Adipocyte (in vitro differentiated cells): ENCODE measurements at regions not wholly inside any gene's neighbourhood (a gene's known extent, or its start where the extent isn't known, plus 50 kb on each side); places are given as distances from the start of the nearest gene placed in this dataset.

Experiments
- DNase-seq: peaks from one replicate; pipeline ENCODE4 v3.0.0-alpha.2; 2015; ENCODE audit warnings: low read depth
- H3K27me3 ChIP-seq: replicated peaks from 2 replicates; pipeline ENCODE4 v1.7.0; 2013; ENCODE audit warnings: mild to moderate bottlenecking, low read length, moderate library complexity; ENCODE audit not compliant: control insufficient read depth, insufficient read depth
- H3K36me3 ChIP-seq: 2 replicates; pipeline ENCODE4 v1.7.0; 2013; ENCODE audit warnings: low read length, mild to moderate bottlenecking, moderate library complexity; ENCODE audit not compliant: control insufficient read depth, insufficient read depth, severe bottlenecking
- H3K4me1 ChIP-seq: 2 replicates; pipeline ENCODE4 v1.7.0; 2013; ENCODE audit warnings: mild to moderate bottlenecking, low read length, moderate library complexity; ENCODE audit not compliant: control insufficient read depth, insufficient read depth
- H3K4me3 ChIP-seq: 2 replicates; pipeline ENCODE4 v1.7.0; 2013; ENCODE audit warnings: mild to moderate bottlenecking, low read length, moderate library complexity
- H3K9ac ChIP-seq: 2 replicates; pipeline ENCODE4 v1.7.0; 2013; ENCODE audit warnings: mild to moderate bottlenecking, low read length, moderate library complexity
- H3K9me3 ChIP-seq: 2 replicates; pipeline ENCODE4 v1.7.0; 2013; ENCODE audit warnings: mild to moderate bottlenecking, low read length, moderate library complexity; ENCODE audit not compliant: control insufficient read depth

- DNase-seq: no peak
- Histone ChIP-seq H3K27me3 (no peaks in the 10 kb centered on the region), H3K4me3 (no peak overlapping the region), H3K9me3 (peaks cover 5% of the 10 kb centered on the region), H3K4me1 (no peaks in the 10 kb centered on the region), H3K9ac (no peak overlapping the region), H3K36me3 (no peaks in the 10 kb centered on the region)
These were observed 144.8 kb upstream of the ZNF804B start for GRCh38 chr7:88614736-88615135.

DNA sequence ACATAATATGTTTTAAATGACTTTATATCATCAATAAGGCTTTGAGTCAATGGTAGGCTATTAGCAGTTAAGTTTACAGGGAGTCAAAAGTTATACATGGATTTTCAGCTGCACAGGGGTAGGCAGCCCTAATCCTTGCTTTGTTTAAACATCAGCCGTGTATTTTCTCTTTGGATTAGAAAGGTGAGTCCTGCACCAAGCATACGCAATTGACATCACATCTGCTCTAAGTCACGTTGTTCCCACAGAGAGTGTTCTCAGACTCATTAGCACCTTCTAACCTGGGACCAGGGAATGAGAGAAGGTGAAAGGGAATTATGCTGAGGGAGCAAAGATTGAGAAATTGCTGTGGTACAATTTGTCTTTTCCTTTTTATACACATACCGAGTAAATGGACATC lies 148.6 kb upstream of the ZNF804B start:
- Histone ChIP-seq H3K9me3 (peaks cover 4% of the 10 kb centered on the region), H3K27me3 (no peaks in the 10 kb centered on the region), H3K4me1 (no peaks in the 10 kb centered on the region), H3K36me3 (no peaks in the 10 kb centered on the region), H3K4me3 (no peak overlapping the region), H3K9ac (no peak overlapping the region)
- no peak for DNase-seq

GRCh38 chr7:88600695-88601094 lies 158.8 kb upstream of the ZNF804B start:
- H3K27me3 ChIP-seq: no peaks in the 10 kb centered on the region
- no peak overlapping the region for H3K9ac ChIP-seq
- no peak for DNase-seq
- H3K4me1 ChIP-seq: no peaks in the 10 kb centered on the region
- H3K9me3 ChIP-seq: no peaks in the 10 kb centered on the region
- H3K36me3 ChIP-seq: no peaks in the 10 kb centered on the region
- H3K4me3 ChIP-seq: no peak overlapping the region

DNA sequence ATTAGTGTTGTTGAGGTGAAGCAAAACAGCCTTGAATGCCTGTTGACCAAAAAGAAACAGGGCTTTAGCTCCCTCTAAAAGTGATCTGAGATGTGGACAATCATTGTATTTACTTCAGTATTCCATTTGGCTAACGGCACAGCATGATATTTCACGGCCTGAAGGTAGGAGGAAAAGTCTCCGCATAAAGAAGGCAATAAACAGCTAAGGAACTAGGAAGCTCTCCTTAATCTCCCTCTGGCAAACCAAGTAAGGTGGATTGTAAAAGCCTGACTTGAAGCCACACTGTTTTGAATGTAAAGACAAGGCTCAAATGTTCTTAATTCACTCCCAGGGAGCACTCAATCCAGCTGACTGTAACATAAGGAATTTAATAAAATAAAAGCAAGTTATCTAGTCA lies 160.0 kb upstream of the ZNF804B start:
- Histone ChIP-seq H3K9ac (no peak overlapping the region), H3K27me3 (no peaks in the 10 kb centered on the region), H3K36me3 (no peaks in the 10 kb centered on the region), H3K4me1 (no peaks in the 10 kb centered on the region), H3K4me3 (no peak overlapping the region), H3K9me3 (no peaks in the 10 kb centered on the region)
- DNase-seq: no peak

GRCh38 chr7:88597941-88598425 lies 161.5 kb upstream of the ZNF804B start:
- H3K27me3 ChIP-seq: no peaks in the 10 kb centered on the region
- H3K36me3 ChIP-seq: no peaks in the 10 kb centered on the region
- no peak overlapping the region for H3K4me3 ChIP-seq
- no peaks in the 10 kb centered on the region for H3K4me1 ChIP-seq
- H3K9me3 ChIP-seq: peaks cover 1% of the 10 kb centered on the region
- no peak for DNase-seq
- no peak overlapping the region for H3K9ac ChIP-seq

DNA sequence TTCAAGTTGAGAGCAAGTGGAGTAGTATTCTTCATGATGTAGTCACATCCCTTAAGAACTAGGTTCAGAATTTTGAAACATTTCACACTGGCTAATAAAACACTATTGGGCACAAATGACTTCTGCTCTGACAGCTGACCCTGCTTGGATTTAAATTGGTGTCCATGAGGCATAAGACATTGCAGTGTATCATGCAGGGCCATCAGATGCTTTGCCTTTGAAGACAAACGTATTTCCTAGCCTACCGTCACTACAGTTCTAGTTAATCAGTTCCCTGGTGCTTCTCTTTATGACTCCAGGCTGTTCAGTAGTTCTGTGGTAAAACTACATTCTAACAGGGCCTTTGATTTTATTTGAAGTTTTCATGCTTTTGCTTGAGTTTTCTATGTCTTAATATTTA lies 168.5 kb upstream of the ZNF804B start:
- no peak for DNase-seq
- H3K27me3 ChIP-seq: no peaks in the 10 kb centered on the region

GRCh38 chr7:88589927-88590326 lies 169.6 kb upstream of the ZNF804B start:
- H3K36me3 ChIP-seq: no peaks in the 10 kb centered on the region
- no peak for DNase-seq

More for the DNA sequence above, 168.5 kb upstream of the ZNF804B start:
- Histone ChIP-seq H3K9me3 (peaks cover 4% of the 10 kb centered on the region), H3K4me1 (no peaks in the 10 kb centered on the region), H3K36me3 (no peaks in the 10 kb centered on the region), H3K9ac (no peak overlapping the region), H3K4me3 (no peak overlapping the region)

GRCh38 chr7:88586890-88587289 lies 172.6 kb upstream of the ZNF804B start:
- H3K36me3 ChIP-seq: no peaks in the 10 kb centered on the region
- no peaks in the 10 kb centered on the region for H3K9me3 ChIP-seq
- no peak for DNase-seq
- H3K9ac ChIP-seq: no peak overlapping the region
- no peaks in the 10 kb centered on the region for H3K27me3 ChIP-seq
- H3K4me1 ChIP-seq: no peaks in the 10 kb centered on the region
- H3K4me3 ChIP-seq: no peak overlapping the region

More at GRCh38 chr7:88589927-88590326, 169.6 kb upstream of the ZNF804B start:
- no peak overlapping the region for H3K4me3 ChIP-seq
- H3K27me3 ChIP-seq: no peaks in the 10 kb centered on the region
- H3K9me3 ChIP-seq: peaks cover 4% of the 10 kb centered on the region
- no peak overlapping the region for H3K9ac ChIP-seq
- no peaks in the 10 kb centered on the region for H3K4me1 ChIP-seq

DNA sequence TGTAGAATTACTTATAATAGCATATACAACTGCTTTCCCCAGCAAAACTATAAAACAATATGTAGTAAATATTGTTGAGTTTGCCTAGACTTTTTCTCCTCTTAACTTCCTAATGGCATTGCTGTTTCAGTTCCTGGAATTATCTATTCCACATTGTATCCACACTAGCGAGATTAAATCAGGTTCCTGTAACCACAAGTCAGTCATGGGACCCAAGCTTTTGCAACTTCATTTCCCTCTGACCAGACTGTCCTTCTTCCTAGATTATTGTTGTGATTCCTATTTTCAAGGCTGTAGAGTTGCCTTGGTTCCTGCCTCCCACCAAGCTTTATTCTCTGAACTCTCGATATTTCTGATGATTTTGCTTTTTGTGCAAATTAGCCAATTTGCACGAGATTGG lies 173.3 kb upstream of the ZNF804B start:
- H3K4me3 ChIP-seq: no peak overlapping the region
- no peaks in the 10 kb centered on the region for H3K36me3 ChIP-seq
- H3K9ac ChIP-seq: no peak overlapping the region
- no peaks in the 10 kb centered on the region for H3K9me3 ChIP-seq
- no peaks in the 10 kb centered on the region for H3K4me1 ChIP-seq
- no peak for DNase-seq
- H3K27me3 ChIP-seq: no peaks in the 10 kb centered on the region

GRCh38 chr7:88576720-88577119 lies 182.8 kb upstream of the ZNF804B start:
- Histone ChIP-seq H3K27me3 (no peaks in the 10 kb centered on the region), H3K9ac (no peak overlapping the region), H3K4me1 (no peaks in the 10 kb centered on the region), H3K36me3 (no peaks in the 10 kb centered on the region), H3K9me3 (no peaks in the 10 kb centered on the region), H3K4me3 (no peak overlapping the region)
- no peak for DNase-seq

DNA sequence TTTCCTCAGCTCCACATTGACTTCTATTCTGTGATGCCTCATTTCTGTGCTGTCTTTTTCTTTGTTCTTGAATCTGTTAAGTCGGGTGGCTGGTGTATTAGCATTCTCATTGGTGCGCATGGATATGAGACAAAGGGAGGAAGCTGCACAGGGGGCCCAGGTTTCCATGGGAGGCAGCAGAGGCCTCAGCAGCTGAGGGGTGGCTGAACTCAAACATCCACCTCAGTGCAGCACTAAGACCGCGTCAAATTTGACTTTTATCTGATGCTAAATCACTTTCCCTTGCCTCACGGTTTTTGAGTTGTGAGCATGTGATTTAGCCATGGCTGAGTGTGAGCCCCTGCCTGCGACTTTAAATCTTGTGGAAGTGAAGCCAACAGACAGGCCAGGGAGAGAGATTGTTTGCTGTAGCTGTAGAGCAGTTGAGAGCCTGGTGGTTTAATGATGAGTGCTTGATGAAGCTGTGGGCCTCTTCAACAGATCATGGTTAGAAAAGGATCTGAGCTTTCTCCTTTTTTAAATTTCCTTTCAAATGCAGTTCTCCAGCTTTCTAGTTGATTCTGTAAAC lies 193.3 kb upstream of the ZNF804B start:
- DNase-seq: no peak
- Histone ChIP-seq H3K4me1 (no peaks in the 10 kb centered on the region), H3K4me3 (no peak overlapping the region)

DNA sequence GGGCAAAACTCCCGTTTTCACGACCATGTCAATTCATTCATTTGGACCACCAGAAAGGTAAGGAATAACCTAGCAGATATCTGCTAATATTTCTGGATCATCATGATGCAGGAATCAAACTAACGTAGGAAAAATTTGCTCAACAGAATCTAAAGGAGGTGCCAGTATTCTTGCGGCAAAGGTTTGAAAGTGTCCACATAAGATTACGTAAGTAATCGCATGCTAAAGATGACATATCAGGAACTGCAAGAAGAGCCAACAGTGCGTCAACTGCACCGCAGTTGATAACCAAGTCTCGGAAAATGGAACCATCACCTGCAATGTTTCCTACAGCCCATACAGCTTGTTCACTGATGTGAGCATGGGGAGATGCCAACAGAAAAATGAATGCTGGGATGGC lies 194.1 kb upstream of the ZNF804B start:
- no peak for DNase-seq
- H3K36me3 ChIP-seq: no peaks in the 10 kb centered on the region
- H3K4me3 ChIP-seq: no peak overlapping the region
- H3K9ac ChIP-seq: no peak overlapping the region
- no peaks in the 10 kb centered on the region for H3K4me1 ChIP-seq
- H3K9me3 ChIP-seq: no peaks in the 10 kb centered on the region
- H3K27me3 ChIP-seq: no peaks in the 10 kb centered on the region

More for the DNA sequence above, 193.3 kb upstream of the ZNF804B start:
- H3K36me3 ChIP-seq: no peaks in the 10 kb centered on the region
- no peaks in the 10 kb centered on the region for H3K27me3 ChIP-seq
- no peaks in the 10 kb centered on the region for H3K9me3 ChIP-seq
- H3K9ac ChIP-seq: no peak overlapping the region
